Right lobe of liver (tissue), 4 donors: ENCODE measurements at regions not wholly inside any gene's neighbourhood (a gene's known extent, or its start where the extent isn't known, plus 50 kb on each side); places are given as distances from the start of the nearest gene placed in this dataset.

ENCODE experiments used
- CTCF ChIP-seq, 4 donors: fragments of 200-600 bp in 3 of 4; fragments of 450-650 bp in 1 of 4; IDR thresholded peaks; one replicate each; pipeline versions ENCODE4 v1.5.1 to v1.8.0; 2016 to 2022; ENCODE audit warnings: antibody characterized with exemption in 4 of 4, mild to moderate bottlenecking in 2 of 4
- POLR2A ChIP-seq: fragments of 450-650 bp; IDR thresholded peaks from one replicate; pipeline ENCODE4 v1.6.1; 2017; ENCODE audit warnings: antibody characterized with exemption, mild to moderate bottlenecking
- donor health status: DM: no; HTN: no; CAD: no.
- donor health status: DM: no; HTN: no; CAD: no.
- donor health status: DM: no; HTN: yes; CAD: no.

- TF ChIP-seq CTCF (IDR thresholded peaks at IDR 0.05) (no peak), POLR2A (no peak)
Observed at GRCh38 chr16:17828012-17828411, 357.3 kb upstream of the XYLT1 start.
